ENCODE measurements at regions not wholly inside any gene's neighbourhood (a gene's known extent, or its start where the extent isn't known, plus 50 kb on each side); places are given as distances from the start of the nearest gene placed in this dataset.

DNA sequence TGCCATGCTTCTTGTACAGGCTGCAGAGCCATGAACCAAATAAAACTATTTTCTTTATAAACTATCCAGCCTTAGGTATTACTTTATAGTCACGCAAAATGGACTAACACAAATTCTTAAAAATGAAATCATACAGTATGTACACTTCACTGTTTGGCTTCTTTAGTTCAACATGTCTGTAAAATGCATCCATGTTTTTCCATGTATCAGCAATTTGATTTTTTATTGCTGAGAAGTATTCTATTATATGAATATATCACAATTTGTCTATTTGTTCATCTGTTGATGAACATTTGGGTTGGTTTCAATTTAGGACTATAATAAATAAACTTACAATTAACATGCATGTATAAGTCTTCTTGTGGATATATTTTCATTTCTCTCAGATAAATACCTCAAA lies 182.1 kb downstream of the SCG2 start:
- TF ChIP-seq ZNF337 (CRISPR knock-in tag; IDR thresholded peaks at IDR 0.05; ENCODE audit: borderline replicate concordance, low read depth) (no peak), ZNF230 (CRISPR knock-in tag; IDR thresholded peaks at IDR 0.05) (no peak), ZNF263 (CRISPR knock-in tag; IDR thresholded peaks at IDR 0.05) (no peak), SP1 (IDR thresholded peaks at IDR 0.05) (no peak), SP1 (CRISPR knock-in tag; IDR thresholded peaks at IDR 0.05) (no peak), TCF7L2 (IDR thresholded peaks at IDR 0.05; ENCODE audit: low read depth, low read length) (no peak), BRCA1 (CRISPR knock-in tag; IDR thresholded peaks at IDR 0.05) (no peak), CBFB (CRISPR knock-in tag; IDR thresholded peaks at IDR 0.05) (no peak), ZNF546 (CRISPR knock-in tag; conservative IDR thresholded peaks at IDR 0.05) (no peak), CENPT (CRISPR knock-in tag; IDR thresholded peaks at IDR 0.05; ENCODE audit: low read depth) (no peak)
- TF ChIP-seq, protein P1, sequence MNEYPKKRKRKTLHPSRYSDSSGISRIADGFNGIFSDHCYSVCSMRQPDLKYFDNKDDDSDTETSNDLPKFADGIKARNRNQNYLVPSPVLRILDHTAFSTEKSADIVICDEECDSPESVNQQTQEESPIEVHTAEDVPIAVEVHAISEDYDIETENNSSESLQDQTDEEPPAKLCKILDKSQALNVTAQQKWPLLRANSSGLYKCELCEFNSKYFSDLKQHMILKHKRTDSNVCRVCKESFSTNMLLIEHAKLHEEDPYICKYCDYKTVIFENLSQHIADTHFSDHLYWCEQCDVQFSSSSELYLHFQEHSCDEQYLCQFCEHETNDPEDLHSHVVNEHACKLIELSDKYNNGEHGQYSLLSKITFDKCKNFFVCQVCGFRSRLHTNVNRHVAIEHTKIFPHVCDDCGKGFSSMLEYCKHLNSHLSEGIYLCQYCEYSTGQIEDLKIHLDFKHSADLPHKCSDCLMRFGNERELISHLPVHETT (CRISPR knock-in tag; conservative IDR thresholded peaks at IDR 0.05) = no peak
- TF ChIP-seq, protein P2, sequence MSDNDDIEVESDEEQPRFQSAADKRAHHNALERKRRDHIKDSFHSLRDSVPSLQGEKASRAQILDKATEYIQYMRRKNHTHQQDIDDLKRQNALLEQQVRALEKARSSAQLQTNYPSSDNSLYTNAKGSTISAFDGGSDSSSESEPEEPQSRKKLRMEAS (IDR thresholded peaks at IDR 0.05) = no peak

Data from HepG2 (cell line).